ENCODE measurements at regions not wholly inside any gene's neighbourhood (a gene's known extent, or its start where the extent isn't known, plus 50 kb on each side); places are given as distances from the start of the nearest gene placed in this dataset.

GRCh38 chr10:10020945-10021344, 996.7 kb upstream of the CELF2 start:
- intact Hi-C loops (cut with DNase I), result no loop called here
- Histone ChIP-seq H3K4me3 (no peak overlapping the region), H3K4me1 (no peaks in the 10 kb centered on the region), H3K36me3 (no peaks in the 10 kb centered on the region), H3K27ac (no peak overlapping the region), H3K27me3 (no peaks in the 10 kb centered on the region), H3K9me3 (no peaks in the 10 kb centered on the region)
- TF ChIP-seq POLR2AphosphoS5 (IDR thresholded peaks at IDR 0.05; ENCODE audit: insufficient read depth in 1 of 2, low read depth in 1 of 2) (no peak), POLR2A (IDR thresholded peaks at IDR 0.05) (no peak)
- TF ChIP-seq, protein P1, sequence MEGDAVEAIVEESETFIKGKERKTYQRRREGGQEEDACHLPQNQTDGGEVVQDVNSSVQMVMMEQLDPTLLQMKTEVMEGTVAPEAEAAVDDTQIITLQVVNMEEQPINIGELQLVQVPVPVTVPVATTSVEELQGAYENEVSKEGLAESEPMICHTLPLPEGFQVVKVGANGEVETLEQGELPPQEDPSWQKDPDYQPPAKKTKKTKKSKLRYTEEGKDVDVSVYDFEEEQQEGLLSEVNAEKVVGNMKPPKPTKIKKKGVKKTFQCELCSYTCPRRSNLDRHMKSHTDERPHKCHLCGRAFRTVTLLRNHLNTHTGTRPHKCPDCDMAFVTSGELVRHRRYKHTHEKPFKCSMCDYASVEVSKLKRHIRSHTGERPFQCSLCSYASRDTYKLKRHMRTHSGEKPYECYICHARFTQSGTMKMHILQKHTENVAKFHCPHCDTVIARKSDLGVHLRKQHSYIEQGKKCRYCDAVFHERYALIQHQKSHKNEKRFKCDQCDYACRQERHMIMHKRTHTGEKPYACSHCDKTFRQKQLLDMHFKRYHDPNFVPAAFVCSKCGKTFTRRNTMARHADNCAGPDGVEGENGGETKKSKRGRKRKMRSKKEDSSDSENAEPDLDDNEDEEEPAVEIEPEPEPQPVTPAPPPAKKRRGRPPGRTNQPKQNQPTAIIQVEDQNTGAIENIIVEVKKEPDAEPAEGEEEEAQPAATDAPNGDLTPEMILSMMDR (IDR thresholded peaks at IDR 0.05), result no peak
- no peak for DNase-seq (ENCODE audit: extremely low spot score in 2 of 2)

GRCh38 chr10:10032991-10033390, 984.7 kb upstream of the CELF2 start:
- intact Hi-C loops (cut with DNase I), result no loop called here
- H3K27me3 ChIP-seq, result no peaks in the 10 kb centered on the region
- no peak overlapping the region for H3K27ac ChIP-seq
- H3K9me3 ChIP-seq, result no peaks in the 10 kb centered on the region
- DNase-seq (ENCODE audit: extremely low spot score in 2 of 2), result no peak
- no peak for TF ChIP-seq POLR2AphosphoS5 (IDR thresholded peaks at IDR 0.05; ENCODE audit: insufficient read depth in 1 of 2, low read depth in 1 of 2)
- TF ChIP-seq POLR2A (IDR thresholded peaks at IDR 0.05), result no peak
- TF ChIP-seq, protein P1 (IDR thresholded peaks at IDR 0.05), result no peak
- H3K4me1 ChIP-seq, result no peaks in the 10 kb centered on the region
- H3K4me3 ChIP-seq, result no peak overlapping the region
- no peaks in the 10 kb centered on the region for H3K36me3 ChIP-seq

DNA sequence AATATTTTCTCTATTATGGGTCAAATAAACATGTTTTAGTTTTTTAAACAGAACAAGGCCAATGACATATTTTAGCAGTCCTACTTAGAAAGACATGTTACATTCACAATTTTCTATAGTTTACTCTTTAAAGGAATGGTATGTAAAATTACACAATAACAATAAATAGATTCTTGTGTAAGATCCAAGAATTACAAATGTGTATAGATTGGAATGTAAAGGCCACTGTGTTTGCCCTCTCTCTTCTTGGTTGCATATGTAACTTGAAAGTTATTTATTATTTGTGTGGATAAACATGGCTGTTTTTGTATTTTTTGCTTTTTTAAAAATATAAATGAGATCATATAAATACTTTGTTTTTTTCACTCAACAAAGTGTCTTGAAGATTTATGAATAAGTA, 979.3 kb upstream of the CELF2 start:
- TF ChIP-seq POLR2A (IDR thresholded peaks at IDR 0.05), result no peak
- TF ChIP-seq, protein P1 (IDR thresholded peaks at IDR 0.05), result no peak
- Histone ChIP-seq H3K27ac (no peak overlapping the region), H3K4me1 (no peaks in the 10 kb centered on the region), H3K27me3 (no peaks in the 10 kb centered on the region), H3K36me3 (no peaks in the 10 kb centered on the region), H3K9me3 (no peaks in the 10 kb centered on the region), H3K4me3 (no peak overlapping the region)
- DNase-seq (ENCODE audit: extremely low spot score in 2 of 2), result no peak
- intact Hi-C loops (cut with DNase I), result no loop called here

GRCh38 chr10:10039595-10039994, 978.1 kb upstream of the CELF2 start:
- H3K36me3 ChIP-seq, result no peaks in the 10 kb centered on the region
- H3K4me1 ChIP-seq, result no peaks in the 10 kb centered on the region
- no peaks in the 10 kb centered on the region for H3K27me3 ChIP-seq
- no peak for DNase-seq (ENCODE audit: extremely low spot score in 2 of 2)
- no peaks in the 10 kb centered on the region for H3K9me3 ChIP-seq
- TF ChIP-seq POLR2AphosphoS5 (IDR thresholded peaks at IDR 0.05; ENCODE audit: insufficient read depth in 1 of 2, low read depth in 1 of 2), result no peak
- TF ChIP-seq POLR2A (IDR thresholded peaks at IDR 0.05), result no peak
- TF ChIP-seq, protein P1 (IDR thresholded peaks at IDR 0.05), result no peak
- H3K27ac ChIP-seq, result no peak overlapping the region
- intact Hi-C loops (cut with DNase I), result no loop called here
- H3K4me3 ChIP-seq, result no peak overlapping the region

- Histone ChIP-seq H3K4me1 (no peaks in the 10 kb centered on the region), H3K9me3 (no peaks in the 10 kb centered on the region), H3K27ac (no peak overlapping the region), H3K4me3 (no peak overlapping the region), H3K27me3 (no peaks in the 10 kb centered on the region), H3K36me3 (no peaks in the 10 kb centered on the region)
- intact Hi-C loops (cut with DNase I), result no loop called here
- no peak for DNase-seq (ENCODE audit: extremely low spot score in 2 of 2)
- TF ChIP-seq POLR2AphosphoS5 (IDR thresholded peaks at IDR 0.05; ENCODE audit: insufficient read depth in 1 of 2, low read depth in 1 of 2) (no peak), POLR2A (IDR thresholded peaks at IDR 0.05) (no peak)
- TF ChIP-seq, protein P1 (IDR thresholded peaks at IDR 0.05), result no peak
Measured at GRCh38 chr10:10043083-10043482, 974.6 kb upstream of the CELF2 start.
